NB4 (cell line): ENCODE measurements at regions not wholly inside any gene's neighbourhood (a gene's known extent, or its start where the extent isn't known, plus 50 kb on each side); places are given as distances from the start of the nearest gene placed in this dataset.

Experiments used
- DNase-seq: peaks from one replicate; pipeline ENCODE4 v3.0.0; 2010; ENCODE audit warnings: low read depth
- H3K4me3 ChIP-seq: one replicate; pipeline ENCODE4 v1.5.1; 2011; ENCODE audit warnings: mild to moderate bottlenecking, low read depth, low read length, moderate library complexity
- MYC ChIP-seq: IDR thresholded peaks from 2 replicates; pipeline ENCODE4 v1.6.1; 2011; ENCODE audit warnings: low read depth, low read length
- POLR2A ChIP-seq: IDR thresholded peaks from 2 replicates; pipeline ENCODE4 v1.6.1; 2011; ENCODE audit warnings: mild to moderate bottlenecking; ENCODE audit not compliant: insufficient read length; ENCODE audit errors: extremely low read depth
- TF ChIP-seq, protein P1 (sequence below): IDR thresholded peaks from one replicate; pipeline ENCODE4 v1.5.1; 2012; ENCODE audit warnings: low read depth, low read length
- TF ChIP-seq, protein P2 (sequence below): IDR thresholded peaks from 2 replicates; pipeline ENCODE4 v1.6.1; 2011; ENCODE audit warnings: low read depth, low read length

DNA sequence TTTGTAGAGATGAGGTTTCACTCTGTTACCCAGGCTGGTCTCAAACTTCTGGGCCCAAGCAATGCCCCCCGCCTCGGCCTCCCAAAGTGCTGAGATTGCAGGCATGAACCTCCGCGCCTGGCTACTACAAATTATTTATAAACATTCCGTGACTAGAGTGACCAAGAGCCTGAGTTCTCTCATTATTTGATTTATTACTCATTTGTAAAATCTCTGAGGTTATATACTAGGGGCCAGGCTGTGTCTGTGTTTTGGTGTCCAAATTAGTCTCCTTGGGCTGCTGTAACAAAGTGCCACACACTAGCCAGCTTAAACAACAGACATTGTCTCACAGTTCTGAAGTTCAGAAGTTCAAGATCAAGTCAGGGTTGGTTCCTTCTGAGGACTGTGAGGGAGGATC is 70.8 kb upstream of the ELAC2 start:
- H3K4me3 ChIP-seq = no peak overlapping the region
- DNase-seq = no peak
- TF ChIP-seq MYC = no peak
- TF ChIP-seq, protein P1, sequence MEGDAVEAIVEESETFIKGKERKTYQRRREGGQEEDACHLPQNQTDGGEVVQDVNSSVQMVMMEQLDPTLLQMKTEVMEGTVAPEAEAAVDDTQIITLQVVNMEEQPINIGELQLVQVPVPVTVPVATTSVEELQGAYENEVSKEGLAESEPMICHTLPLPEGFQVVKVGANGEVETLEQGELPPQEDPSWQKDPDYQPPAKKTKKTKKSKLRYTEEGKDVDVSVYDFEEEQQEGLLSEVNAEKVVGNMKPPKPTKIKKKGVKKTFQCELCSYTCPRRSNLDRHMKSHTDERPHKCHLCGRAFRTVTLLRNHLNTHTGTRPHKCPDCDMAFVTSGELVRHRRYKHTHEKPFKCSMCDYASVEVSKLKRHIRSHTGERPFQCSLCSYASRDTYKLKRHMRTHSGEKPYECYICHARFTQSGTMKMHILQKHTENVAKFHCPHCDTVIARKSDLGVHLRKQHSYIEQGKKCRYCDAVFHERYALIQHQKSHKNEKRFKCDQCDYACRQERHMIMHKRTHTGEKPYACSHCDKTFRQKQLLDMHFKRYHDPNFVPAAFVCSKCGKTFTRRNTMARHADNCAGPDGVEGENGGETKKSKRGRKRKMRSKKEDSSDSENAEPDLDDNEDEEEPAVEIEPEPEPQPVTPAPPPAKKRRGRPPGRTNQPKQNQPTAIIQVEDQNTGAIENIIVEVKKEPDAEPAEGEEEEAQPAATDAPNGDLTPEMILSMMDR = no peak
- no peak for TF ChIP-seq POLR2A
- TF ChIP-seq, protein P2, sequence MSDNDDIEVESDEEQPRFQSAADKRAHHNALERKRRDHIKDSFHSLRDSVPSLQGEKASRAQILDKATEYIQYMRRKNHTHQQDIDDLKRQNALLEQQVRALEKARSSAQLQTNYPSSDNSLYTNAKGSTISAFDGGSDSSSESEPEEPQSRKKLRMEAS = no peak

DNA sequence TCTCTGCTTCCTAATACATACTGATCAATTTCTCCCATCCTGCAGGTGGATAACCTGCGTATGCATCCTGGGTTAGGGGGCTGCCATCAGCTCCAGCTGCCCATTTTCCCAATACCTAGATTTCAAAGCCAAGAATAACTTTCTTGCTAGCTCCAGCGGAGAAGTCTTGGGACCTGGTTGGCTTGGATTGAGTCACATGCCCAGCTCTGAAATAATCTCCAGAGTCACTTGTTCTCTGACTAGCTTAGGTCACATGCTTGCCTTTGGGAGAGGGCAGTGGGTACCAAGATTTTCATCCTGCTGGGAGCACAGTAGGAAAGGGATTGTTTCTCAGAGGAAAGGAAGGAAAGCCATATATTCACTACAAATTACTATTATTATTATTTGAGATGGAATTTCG is 70.0 kb upstream of the ELAC2 start:
- DNase-seq = no peak
- TF ChIP-seq, protein P1 = no peak
- TF ChIP-seq POLR2A (no peak), MYC (no peak)
- no peak overlapping the region for H3K4me3 ChIP-seq

- no peak overlapping the region for H3K4me3 ChIP-seq
- DNase-seq = no peak
- TF ChIP-seq, protein P2 = no peak
- TF ChIP-seq, protein P1 = no peak
- TF ChIP-seq MYC (no peak), POLR2A (no peak)
Observed at GRCh38 chr17:13086142-13086769, 68.4 kb upstream of the ELAC2 start.

- DNase-seq = no peak
- TF ChIP-seq, protein P2 = no peak
- TF ChIP-seq MYC (no peak), POLR2A (no peak)
- TF ChIP-seq, protein P1 = no peak
- no peak overlapping the region for H3K4me3 ChIP-seq
Observed at GRCh38 chr17:13085578-13085977, 67.8 kb upstream of the ELAC2 start.

- TF ChIP-seq, protein P1 = no peak
- no peak for TF ChIP-seq POLR2A
- TF ChIP-seq, protein P2 = no peak
- TF ChIP-seq MYC = no peak
- DNase-seq = no peak
- no peak overlapping the region for H3K4me3 ChIP-seq
Observed at GRCh38 chr17:13084420-13084819, 66.6 kb upstream of the ELAC2 start.
